ENCODE measurements at regions not wholly inside any gene's neighbourhood (a gene's known extent, or its start where the extent isn't known, plus 50 kb on each side); places are given as distances from the start of the nearest gene placed in this dataset.
"Not testable (repeated sequence)": the region's sequence is repeated elsewhere in the genome, so short reads cannot be mapped to it uniquely, and the experiment has no call there.

- H3K27me3 Mint-ChIP-seq (ENCODE audit: insufficient read depth, unreplicated experiment) = no peaks in the 10 kb centered on the region
- peaks cover 13% of the 10 kb centered on the region for H3K4me1 Mint-ChIP-seq (ENCODE audit: insufficient read depth, unreplicated experiment)
- H3K36me3 Mint-ChIP-seq (ENCODE audit: insufficient read depth, unreplicated experiment) = no peaks in the 10 kb centered on the region
- no peak overlapping the region for H3K27ac Mint-ChIP-seq (ENCODE audit: low read depth, unreplicated experiment)
- no peak for TF ChIP-seq CTCF (IDR thresholded peaks at IDR 0.05; ENCODE audit: unreplicated experiment)
- ChIA-PET CTCF (no interaction called here), POLR2A (no interaction called here)
- intact Hi-C loops (cut with micrococcal nuclease) = no loop called here
- DNase-seq (ENCODE audit: unreplicated experiment) = no peak
- no peaks in the 10 kb centered on the region for H3K9me3 Mint-ChIP-seq (ENCODE audit: unreplicated experiment)
- BruUV-seq (replicated peaks) = no TSS peak
- H3K4me3 Mint-ChIP-seq (ENCODE audit: unreplicated experiment) = no peak overlapping the region
Measured at GRCh38 chr10:30166929-30167328, 107.5 kb upstream of the JCAD start.

DNA sequence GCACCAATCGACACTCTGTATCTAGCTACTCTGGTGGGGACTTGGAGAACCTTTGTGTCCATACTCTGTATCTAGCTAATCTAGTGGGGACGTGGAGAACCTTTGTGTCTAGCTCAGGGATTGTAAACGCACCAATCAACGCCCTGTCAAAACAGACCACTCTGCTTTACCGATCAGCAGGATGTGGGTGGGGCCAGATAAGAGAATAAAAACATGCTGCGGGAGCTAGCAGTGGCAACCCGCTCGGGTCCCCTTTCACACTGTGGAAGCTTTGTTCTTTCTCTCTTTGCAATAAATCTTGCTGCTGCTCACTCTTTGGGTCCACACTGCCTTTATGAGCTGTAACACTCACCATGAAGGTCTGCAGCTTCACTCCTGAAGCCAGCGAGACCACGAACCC lies 104.0 kb upstream of the JCAD start:
- DNase-seq (ENCODE audit: unreplicated experiment); H3K36me3 Mint-ChIP-seq (ENCODE audit: insufficient read depth, unreplicated experiment); H3K9me3 Mint-ChIP-seq (ENCODE audit: unreplicated experiment); BruUV-seq (replicated peaks); CTCF ChIA-PET; H3K4me3 Mint-ChIP-seq (ENCODE audit: unreplicated experiment); intact Hi-C loops (cut with micrococcal nuclease); H3K27me3 Mint-ChIP-seq (ENCODE audit: insufficient read depth, unreplicated experiment); POLR2A ChIA-PET; H3K4me1 Mint-ChIP-seq (ENCODE audit: insufficient read depth, unreplicated experiment); H3K27ac Mint-ChIP-seq (ENCODE audit: low read depth, unreplicated experiment): not testable (repeated sequence)

GRCh38 chr10:30162796-30163195 lies 103.4 kb upstream of the JCAD start:
- H3K36me3 Mint-ChIP-seq (ENCODE audit: insufficient read depth, unreplicated experiment); CTCF ChIA-PET; BruUV-seq (replicated peaks); POLR2A ChIA-PET; H3K27me3 Mint-ChIP-seq (ENCODE audit: insufficient read depth, unreplicated experiment); H3K27ac Mint-ChIP-seq (ENCODE audit: low read depth, unreplicated experiment); H3K4me1 Mint-ChIP-seq (ENCODE audit: insufficient read depth, unreplicated experiment); intact Hi-C loops (cut with micrococcal nuclease); H3K4me3 Mint-ChIP-seq (ENCODE audit: unreplicated experiment); DNase-seq (ENCODE audit: unreplicated experiment): not testable (repeated sequence)
- peaks cover 11% of the 10 kb centered on the region for H3K9me3 Mint-ChIP-seq (ENCODE audit: unreplicated experiment)

DNA sequence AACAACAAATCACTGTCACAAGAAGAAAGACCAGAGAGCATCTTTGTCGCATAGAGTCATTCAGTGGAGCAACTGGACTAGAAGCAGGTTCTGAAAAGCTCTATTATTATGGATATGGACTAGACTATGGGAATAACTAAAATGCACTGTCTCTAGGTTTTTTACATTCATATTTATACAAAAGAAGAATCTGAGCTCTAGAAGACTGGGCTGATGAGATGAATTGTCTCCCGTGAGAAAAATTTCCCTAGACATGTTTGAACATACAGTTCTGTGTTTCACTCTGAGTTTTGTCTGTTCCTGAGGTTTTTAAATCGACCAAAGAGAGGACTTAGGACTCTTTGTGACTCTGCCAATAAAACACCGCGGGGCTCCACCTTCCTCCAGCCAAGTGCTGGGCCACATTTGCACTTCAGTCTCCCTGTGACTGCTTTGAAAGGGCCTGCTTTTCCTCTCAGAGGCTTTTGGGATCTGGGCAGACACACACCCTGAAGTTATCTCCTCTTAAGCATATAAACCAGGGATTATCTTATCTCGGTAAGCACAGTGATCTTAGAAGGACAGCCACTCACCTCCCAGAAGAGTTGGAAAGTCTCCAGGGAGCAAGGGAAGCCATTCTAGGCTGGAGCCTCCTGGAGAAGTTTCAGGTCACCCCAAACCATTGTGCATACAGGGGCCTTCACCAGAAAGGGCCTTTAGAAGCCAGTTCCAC lies 101.0 kb upstream of the JCAD start:
- Mint-ChIP-seq H3K4me3 (ENCODE audit: unreplicated experiment) (no peak overlapping the region), H3K9me3 (ENCODE audit: unreplicated experiment) (peaks cover 11% of the 10 kb centered on the region), H3K36me3 (ENCODE audit: insufficient read depth, unreplicated experiment) (no peaks in the 10 kb centered on the region), H3K27ac (ENCODE audit: low read depth, unreplicated experiment) (no peak overlapping the region), H3K27me3 (ENCODE audit: insufficient read depth, unreplicated experiment) (no peaks in the 10 kb centered on the region), H3K4me1 (ENCODE audit: insufficient read depth, unreplicated experiment) (no peaks in the 10 kb centered on the region)
- no peak for TF ChIP-seq CTCF (IDR thresholded peaks at IDR 0.05; ENCODE audit: unreplicated experiment)
- intact Hi-C loops (cut with micrococcal nuclease) = no loop called here
- CTCF ChIA-PET = no interaction called here
- DNase-seq (ENCODE audit: unreplicated experiment) = no peak
- no TSS peak for BruUV-seq (replicated peaks)
- POLR2A ChIA-PET = no interaction called here

- intact Hi-C loops (cut with micrococcal nuclease) = not testable (repeated sequence)
Measured at GRCh38 chr10:30159614-30160013, 100.2 kb upstream of the JCAD start.

More at GRCh38 chr10:30159614-30160013, 100.2 kb upstream of the JCAD start:
- CTCF ChIA-PET; POLR2A ChIA-PET; H3K27me3 Mint-ChIP-seq (ENCODE audit: insufficient read depth, unreplicated experiment); BruUV-seq (replicated peaks); H3K4me1 Mint-ChIP-seq (ENCODE audit: insufficient read depth, unreplicated experiment); DNase-seq (ENCODE audit: unreplicated experiment); H3K27ac Mint-ChIP-seq (ENCODE audit: low read depth, unreplicated experiment); H3K4me3 Mint-ChIP-seq (ENCODE audit: unreplicated experiment); H3K36me3 Mint-ChIP-seq (ENCODE audit: insufficient read depth, unreplicated experiment): not testable (repeated sequence)
- peaks cover 11% of the 10 kb centered on the region for H3K9me3 Mint-ChIP-seq (ENCODE audit: unreplicated experiment)

Measured in MCF 10A (cell line).